NCI-H187 treated with DMSO at 0.1 percent for 48 hours (cell line): ENCODE measurements at regions not wholly inside any gene's neighbourhood (a gene's known extent, or its start where the extent isn't known, plus 50 kb on each side); places are given as distances from the start of the nearest gene placed in this dataset.

Source experiments
- DNase-seq: peaks from one replicate; lab custom pipeline; 2025; lab: John Stamatoyannopoulos, UW

DNA sequence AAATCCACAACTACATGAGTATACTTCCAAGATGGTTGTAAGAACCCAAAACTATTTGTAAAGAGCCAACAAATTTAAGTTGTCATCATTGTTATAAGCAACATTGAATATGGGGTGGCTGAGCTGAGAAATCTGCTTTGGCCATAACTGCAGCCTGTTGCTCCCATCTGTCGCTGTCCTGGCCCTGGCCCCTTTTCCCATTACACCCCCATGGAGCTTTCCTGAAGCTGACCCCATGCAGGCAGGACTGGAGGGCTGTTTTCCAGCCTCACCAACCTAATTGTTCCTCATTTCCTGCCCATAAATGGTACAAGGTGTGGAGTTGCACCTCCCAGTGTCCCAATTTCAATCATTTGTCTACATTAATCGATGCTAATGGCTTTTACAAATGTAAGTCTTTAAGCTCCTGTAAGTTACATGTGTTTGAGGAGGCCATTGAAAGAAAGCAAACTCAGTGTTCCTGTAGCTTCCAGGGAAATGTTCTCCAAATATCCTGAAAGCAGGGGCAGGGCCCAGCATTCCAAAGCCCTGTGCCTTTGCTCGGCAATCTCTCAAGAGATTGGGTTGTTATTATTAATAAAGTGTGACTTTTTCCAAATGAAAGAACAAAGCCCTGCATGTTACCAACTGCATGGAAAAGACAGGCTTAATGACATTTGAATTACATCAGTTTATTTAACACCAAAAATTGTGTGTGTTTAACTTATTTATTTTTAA, 545.9 kb downstream of the PLPP3 start:
- DNase-seq = no peak

DNA sequence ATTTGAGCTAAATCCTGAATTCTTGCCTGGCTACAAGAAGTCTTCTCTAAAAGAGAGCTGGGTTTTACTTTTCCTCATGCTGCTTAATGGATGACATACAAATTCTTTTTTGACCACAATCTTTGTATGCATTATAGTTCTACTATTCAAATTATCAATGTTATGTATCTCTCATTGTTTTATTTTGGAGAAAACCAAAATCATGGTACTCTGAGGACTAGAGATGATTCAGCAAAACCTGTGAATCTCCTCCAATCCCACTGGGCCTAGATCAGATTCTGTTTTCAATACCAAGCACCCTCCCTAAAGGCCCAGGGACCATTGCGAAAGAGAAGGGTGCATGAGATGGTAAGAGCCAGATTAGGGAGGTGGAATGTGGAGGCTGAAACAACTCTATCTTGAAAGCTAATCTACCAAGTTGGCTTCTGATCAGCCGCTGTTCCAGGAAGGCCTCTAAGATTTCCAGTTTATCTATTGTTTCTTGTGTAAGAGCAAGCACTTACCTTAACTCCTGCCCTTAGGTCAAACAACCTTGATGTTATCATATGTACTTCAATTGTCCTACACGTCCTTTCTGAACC, 547.2 kb downstream of the PLPP3 start:
- no peak for DNase-seq

DNA sequence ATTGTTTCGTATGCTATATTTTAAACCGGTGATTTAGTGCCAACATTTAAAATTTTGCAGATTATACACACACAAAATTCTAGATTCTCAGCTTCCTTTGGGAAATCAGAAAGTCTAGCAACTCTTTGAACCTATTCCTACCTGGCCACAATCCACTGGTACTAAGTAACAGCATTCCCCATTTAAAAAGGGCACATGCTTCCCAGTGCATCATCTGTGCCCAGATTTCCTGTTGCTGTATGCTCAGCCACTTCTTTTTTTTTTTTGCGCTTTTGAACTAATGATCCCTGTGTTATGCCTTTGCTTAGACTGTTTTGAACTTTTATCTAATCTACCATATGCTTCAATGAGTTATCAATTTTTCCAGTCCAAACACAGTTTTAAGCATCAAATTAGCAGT, 548.4 kb downstream of the PLPP3 start:
- DNase-seq = no peak

DNA sequence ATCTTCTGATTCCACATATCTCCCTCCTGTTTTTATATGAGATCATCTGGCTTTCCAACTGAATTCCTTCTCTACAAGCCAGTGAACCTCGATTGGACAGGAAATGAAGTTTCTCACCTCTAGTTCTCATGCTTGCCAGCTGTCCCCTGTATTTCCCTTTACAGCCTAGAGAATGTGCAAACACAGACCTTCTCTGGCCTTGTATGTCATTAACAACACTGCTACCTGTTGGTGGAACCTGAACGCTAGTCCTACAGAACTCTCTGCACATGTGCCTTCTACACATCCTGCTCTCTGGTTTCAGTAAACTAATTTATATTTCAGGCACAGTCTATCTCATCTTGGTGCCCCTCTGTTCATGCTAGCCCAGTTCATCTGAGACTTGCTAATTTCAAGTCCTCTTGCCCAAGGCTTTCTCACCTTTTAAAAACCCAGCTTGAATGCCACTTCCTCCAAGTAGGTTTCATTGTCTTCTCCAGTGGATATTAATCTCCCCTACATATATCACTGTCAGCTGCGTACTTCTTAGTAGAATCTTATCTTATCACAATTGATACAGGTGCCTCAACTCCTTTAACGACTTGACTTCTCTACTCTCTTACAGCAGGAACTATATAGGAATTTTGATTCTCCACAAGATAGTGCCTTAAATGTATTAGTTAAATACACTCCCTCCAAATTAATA, 549.9 kb downstream of the PLPP3 start:
- DNase-seq = no peak

DNA sequence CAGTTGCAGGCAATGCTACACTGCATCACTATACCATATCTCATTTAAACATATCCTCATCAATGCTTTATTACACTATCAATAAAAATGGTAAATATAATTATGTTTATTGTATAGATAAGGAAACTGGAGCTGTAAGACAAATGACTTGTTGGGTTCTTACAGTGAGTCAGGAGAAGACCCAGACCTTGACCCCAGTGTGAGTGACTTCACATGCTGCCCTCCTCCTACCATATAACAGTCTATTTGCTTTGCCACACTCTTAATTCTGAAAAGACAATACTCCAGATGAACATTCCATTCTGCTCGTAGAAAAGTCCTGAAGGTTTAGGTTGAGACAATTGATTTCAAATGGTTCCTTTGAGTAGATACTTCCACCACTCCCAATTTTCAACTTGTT, 550.5 kb downstream of the PLPP3 start:
- DNase-seq = no peak

DNA sequence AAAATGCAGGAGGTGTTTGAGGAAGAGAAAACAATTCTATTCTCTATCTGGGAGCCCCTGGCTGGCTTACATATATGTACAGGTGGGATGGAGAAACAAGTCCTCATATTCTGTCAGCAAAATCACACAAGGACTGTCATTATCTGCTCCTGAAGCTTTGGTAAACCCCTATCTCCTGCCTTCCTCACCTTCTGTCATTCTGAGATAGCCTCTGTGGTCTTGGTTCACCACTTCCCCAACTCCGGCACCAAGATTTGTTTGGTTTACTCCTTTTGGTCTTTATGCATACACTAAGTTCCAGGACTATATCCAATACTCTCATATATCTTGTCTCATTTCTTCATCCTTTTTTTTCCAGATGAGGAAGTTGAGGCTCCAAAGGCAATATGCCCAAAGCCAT, 551.1 kb downstream of the PLPP3 start:
- no peak for DNase-seq

DNA sequence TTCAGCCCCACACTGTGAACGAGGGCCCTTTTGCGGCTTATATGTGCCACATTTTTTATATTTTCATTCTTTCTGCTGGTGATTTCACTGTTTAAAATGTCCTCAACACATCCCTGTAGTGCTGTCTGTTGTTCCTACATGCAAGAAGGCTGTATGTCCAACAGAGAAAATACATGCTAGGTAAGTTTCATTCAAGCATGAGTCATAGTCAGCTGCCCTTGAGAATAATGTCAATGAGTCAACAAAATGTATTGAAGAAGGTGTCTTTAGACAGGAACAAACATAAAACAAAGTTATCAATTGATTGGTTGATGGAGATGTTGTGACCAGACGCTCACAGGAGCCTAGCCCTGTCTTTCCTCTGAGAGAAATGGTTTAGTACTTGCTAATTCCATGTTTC, 553.4 kb downstream of the PLPP3 start:
- no peak for DNase-seq

DNA sequence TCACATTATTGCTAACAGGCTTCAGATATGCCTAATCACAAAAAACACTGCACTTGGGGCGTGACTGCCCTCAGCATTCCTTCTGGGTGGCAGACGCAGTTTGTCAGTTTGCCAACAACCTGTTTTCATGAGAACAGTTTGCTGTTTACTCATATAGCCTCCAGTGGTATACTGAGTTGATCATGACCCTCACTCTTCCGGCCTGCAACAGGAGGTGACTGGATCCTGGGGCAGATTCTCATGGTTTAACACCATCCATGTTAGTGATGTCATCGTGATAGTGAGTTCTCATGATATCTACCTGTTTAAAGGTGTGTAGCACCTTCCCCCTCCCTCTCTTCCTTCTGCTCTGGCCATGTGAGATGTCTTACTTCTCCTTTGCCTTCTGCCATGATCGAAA, 555.2 kb downstream of the PLPP3 start:
- DNase-seq = no peak

DNA sequence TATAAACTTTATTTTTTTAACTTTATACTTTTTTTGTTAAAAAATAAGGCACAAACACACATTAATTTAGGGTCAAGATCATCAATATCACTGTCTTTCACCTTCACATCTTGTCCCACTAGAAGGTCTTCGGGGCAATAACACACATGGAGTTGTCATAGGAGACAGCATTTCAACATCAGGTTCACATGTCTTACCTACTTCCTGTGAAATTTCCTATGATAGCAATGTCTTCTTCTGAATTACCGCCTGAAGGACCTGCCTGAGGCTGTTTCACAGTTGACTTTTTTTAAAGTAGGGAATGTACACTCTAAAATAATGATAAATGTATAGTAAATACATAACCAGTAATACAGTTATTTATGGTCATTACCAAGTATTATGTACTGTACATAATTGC, 559.4 kb downstream of the PLPP3 start:
- DNase-seq = no peak

DNA sequence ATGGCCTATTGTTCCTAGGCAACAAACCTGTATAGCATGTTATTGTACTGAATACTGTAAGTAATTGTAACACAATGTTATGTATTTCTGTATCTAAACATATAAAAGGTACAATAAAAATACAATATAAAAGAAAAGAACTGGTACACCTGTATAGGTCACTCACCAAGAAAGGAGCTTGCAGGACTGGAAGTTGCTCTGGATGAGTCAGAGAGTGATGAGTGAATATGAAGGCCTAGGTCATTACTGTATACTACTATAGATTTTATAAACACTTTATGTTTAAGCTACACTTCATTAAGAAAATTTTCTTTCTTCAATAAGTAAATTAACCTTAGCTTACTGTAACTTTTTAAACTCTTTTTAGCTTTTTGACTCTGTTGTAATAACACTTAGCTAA, 559.9 kb downstream of the PLPP3 start:
- no peak for DNase-seq

DNA sequence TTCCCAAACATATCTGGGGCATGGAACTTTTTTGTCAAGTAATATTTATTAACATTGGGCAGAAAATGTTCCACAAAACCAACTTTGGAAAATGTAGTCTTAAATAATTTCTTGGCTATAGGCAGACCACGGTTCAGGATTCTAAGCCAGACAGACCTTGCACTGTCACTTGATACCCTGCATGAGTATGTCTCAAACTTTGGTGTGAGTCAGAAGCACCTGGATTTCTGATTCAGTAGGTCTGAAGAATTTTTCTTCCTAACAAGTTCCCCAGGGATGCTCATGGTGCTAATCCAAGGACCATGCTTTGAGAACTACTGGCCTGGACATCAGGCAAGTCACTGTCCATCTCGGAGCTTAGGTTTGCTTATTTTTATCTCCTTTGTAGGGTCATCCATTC, 562.0 kb downstream of the PLPP3 start:
- no peak for DNase-seq

DNA sequence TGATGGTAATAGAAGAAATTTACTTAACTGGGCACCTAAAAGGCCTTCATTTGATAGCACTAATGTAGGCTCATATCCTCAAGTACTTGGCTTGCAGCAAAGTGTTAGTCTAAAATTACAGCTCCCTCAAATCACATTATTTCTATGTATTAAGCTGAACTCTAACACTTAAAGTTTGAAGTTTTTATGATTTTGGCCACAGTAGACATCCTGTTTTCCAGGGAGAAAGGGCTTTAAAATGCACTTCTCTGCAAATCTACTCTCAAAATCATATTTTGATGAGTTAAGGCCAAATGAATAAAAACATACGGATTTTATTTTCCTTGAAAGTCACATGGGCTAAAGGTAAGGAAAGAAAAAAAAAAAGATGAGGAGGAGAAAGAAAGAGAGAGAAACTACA, 575.5 kb downstream of the PLPP3 start:
- no peak for DNase-seq

DNA sequence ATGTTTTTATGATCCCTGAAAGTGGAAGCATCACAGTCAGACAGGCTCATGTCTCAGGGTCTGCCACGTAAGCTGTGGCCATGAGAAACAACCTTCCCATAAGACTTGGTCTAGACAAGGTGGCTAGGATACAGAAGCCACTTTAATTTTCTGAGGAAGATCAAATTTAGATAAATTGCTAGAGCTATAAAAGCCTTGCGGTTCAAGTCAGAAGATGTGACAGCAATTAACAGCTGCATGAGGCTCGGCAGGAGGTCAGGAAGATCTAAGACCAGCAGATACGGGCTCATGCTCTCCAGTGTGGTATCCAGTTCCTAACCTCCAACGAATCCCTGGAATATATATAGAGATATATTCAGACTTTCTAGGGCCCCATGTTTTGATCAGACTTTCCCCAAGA, 577.1 kb downstream of the PLPP3 start:
- DNase-seq = no peak

DNA sequence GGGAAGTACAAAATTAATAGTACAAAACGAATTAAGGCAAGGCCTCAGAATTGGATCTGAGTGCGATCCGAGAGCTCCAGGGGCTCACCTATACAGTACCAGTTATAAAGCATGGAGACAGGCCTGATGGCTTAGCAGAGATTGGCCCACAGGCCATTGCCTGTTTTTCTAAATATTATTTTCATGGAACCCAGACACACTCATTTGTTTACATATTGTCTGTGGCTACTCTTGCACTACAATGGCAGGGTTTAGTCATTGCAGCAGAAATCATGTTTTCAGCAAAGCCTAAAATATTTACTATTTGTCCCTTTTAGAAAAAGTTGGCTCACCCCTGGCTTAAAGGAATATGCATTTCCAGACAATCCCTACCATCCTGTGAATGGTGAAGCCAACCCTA, 578.9 kb downstream of the PLPP3 start:
- DNase-seq = no peak

DNA sequence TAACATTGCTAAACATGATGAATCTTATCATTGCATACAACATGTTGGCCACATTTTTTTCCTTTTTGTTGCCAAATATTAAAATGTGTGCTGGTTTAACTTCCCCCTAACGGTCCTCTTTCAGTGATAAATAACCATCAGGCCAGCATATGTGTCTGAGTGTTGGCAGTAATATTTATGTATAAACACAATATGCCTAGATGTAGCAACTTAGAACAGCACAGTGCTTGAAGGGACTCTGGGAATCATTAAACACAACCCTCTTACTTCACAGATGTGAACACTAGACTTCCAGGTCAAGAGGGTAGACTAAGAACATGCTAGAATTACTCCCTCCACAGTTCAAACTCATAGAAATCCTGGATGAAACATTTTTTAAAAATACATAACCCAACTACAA, 581.8 kb downstream of the PLPP3 start:
- DNase-seq = no peak

DNA sequence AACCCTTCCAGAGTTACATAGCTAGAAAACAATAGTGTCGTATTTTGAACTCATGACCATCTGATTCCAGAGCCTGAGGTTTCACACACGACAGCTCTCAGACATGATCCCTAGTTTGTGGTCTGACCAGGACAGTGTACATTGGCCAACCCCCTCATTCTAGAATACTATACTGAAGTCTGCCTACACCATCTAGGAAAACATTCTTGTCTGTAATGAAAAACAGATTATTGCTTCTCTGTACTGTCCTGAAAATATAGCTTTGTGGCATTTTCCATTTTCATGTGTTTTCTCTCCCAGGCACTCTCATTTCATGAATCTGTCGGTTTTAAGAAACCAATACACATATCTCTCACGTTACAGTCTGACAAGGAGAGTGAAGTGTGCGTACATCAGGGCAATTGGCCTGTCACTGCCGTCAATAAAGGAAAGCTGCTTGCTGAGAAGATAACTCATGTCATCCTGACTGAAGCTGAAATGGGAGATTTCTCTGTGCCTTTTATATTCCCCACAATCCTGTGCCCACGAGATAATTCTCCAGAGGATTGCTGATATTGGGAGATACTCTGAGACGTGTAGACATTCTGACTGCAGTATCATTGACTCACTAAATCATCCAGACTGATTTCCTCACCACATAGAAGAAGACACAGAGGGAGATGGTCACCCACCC, 585.6 kb downstream of the PLPP3 start:
- DNase-seq = no peak

DNA sequence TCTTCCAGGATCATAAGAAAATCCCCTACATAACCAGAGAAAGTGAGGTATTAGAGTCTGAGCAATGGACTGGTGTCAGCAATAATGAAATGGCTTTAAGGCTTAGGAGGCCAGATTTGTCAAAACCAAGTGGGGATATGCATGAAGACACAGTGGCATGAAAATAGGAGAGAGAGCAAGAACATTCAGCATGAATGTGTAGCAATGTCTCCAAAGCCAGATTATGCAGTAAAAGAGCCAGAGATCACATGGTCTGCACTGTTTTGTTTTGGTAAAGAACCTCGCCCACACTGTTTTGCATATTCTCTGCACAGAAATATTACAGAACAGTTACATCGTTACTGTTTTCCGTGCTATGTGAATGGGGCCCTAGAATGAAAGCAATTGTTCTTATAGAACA, 589.4 kb downstream of the PLPP3 start:
- no peak for DNase-seq

DNA sequence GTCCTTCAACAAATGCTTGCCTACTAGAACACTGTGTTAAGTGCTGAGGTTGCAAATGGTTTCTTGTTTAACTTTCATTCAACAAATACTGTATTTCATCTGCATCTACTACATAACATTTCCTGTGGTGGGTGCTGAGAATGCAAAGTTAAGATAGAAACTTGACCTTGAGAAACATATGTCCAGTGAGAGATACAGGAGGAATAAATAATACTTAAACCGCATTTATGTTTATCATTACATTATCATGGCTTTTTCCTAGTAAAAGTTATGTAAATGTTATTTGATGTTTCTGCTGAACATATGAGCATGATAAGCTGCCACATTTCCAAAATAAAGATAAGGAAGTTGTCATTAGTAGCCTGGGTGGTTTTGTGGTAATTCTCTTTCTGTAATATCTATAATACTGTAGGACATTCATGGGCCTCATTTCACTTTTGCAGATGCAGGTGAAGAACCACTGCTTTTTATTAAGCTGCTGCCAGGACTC, 590.4 kb downstream of the PLPP3 start:
- no peak for DNase-seq

DNA sequence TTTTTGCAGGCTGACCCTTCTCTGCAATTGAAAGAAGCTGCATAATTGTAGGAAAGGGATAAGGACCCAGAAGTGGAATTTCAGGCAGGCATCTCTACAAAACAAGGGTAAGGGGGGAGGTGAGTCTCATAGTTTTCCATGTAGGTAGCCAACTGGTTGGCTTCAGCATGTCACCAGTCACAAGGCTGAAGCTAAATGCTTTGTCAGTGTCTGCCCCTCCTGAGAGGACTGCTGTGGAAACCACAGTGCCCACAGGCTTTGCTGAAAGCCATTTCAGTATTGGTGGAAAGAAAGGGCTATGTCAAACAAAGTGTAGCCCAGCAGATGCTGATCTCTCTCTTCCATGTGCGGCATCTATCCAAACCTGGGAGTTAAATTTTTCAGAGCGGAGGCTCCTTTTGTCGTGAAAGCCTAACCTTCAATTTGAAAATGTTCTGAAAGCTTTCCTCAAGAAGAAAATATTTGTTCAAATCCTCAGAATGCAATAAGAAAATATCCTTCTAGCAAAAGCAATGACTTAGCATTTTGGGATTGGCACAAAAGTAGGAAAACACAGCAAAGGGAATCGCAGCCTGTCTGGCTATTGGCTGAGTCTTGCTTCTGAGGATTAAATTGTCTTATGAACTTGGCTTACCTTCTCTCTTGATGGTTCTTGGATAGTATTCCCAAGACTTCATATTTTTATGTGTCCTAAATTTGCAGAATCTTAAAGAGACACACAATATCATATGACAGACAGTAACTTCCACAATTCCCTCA, 591.7 kb downstream of the PLPP3 start:
- no peak for DNase-seq

DNA sequence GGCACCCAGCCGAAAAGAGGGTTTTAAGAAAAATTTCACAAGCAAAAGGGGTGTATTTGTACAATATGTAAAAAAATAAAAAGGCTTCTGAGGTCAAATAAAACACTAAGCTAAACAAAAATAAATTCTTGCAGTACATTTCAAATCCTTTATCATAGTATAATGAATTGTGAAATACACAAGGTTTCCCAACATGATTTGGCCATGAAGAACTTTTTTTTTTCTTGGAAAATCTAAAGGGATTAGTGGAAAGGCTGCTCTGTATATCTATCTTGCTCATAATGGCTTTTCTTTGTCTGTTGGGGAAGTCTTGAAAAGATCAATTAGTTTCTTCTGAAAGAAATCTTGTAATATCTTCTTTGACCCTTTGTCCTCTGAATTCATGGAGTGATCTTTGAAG, 593.4 kb downstream of the PLPP3 start:
- no peak for DNase-seq

DNA sequence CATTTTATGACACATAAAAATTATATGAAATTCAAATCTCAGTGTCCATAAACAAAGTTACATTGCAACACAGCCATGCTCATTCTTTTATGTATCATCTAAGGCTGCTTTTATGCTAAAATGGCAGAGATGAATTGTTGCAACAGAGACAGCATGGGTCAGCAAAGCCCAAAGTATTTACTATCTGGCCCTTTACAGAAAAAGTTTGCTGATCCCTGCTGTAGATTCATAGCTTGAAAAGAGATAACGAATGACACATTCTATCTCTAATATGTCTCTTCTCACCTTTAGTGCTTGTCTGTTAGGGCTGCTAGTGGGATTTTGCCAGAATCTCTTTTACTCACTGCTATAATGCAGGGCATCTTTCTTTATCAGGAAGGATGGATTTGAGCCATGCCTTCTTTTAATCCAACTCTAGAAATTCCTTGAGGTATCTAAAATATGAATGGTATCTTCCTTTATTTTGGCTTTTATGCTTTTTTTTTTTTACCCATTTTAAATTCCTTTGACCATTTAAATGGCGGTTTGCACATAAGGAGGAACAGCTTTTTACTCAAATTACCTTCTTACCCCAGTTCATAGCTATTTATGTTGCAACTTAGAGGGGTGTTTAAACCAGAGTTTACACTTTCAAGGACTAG, 598.2 kb downstream of the PLPP3 start:
- no peak for DNase-seq

DNA sequence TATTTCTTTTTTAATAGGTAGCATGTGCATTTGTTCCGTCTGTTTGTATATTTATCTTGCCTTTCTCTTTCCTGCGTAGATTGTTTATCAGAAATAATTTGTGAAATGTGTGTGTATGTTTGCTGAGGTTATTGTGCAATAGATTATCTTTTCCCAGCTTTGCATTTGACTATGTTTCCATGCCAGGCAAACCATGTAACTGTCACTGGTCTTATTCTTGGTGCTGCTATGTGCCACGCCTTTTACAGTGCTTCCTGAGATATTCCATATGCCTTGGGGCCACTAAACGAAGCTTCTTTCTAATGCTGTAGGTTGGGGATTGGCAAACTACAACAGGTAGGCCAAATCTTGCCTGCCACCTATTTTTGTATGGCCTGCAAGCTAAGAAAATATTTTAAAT, 598.8 kb downstream of the PLPP3 start:
- DNase-seq = no peak
